ENCODE measurements at regions not wholly inside any gene's neighbourhood (a gene's known extent, or its start where the extent isn't known, plus 50 kb on each side); places are given as distances from the start of the nearest gene placed in this dataset.
"Not testable (repeated sequence)": the region's sequence is repeated elsewhere in the genome, so short reads cannot be mapped to it uniquely, and the experiment has no call there.

- H3K27me3 Mint-ChIP-seq (ENCODE audit: low read depth); H3K27ac Mint-ChIP-seq; H3K9me3 Mint-ChIP-seq; intact Hi-C loops (cut with micrococcal nuclease); H3K4me1 Mint-ChIP-seq (ENCODE audit: low read depth); CTCF ChIA-PET; H3K4me3 Mint-ChIP-seq; H3K36me3 Mint-ChIP-seq (ENCODE audit: low read depth); DNase-seq: not testable (repeated sequence)
These were observed 327.1 kb upstream of the KCNMB2 start for GRCh38 chr3:178209116-178209515.

DNA sequence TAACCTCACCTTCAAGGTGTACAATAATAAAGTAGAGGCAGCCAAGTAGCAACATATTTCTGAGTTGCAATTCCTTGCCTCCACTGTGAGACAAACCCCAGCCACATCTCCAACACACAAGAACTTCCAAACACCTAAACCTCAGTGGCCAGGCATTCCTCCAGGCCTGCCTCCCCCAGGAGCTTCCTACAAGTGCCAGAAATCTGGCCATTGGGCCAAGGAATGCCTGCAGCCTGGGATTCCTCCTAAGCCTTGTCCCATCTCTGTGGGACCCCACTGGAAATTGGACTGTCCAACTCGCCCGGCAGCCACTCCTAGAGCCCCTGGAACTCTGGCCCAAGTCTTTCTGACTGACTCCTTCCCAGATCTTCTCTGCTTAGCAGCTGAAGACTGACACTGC is 326.6 kb upstream of the KCNMB2 start:
- CTCF ChIA-PET; H3K27ac Mint-ChIP-seq; H3K4me3 Mint-ChIP-seq; DNase-seq; H3K4me1 Mint-ChIP-seq (ENCODE audit: low read depth); H3K27me3 Mint-ChIP-seq (ENCODE audit: low read depth); H3K9me3 Mint-ChIP-seq; H3K36me3 Mint-ChIP-seq (ENCODE audit: low read depth); intact Hi-C loops (cut with micrococcal nuclease): not testable (repeated sequence)

DNA sequence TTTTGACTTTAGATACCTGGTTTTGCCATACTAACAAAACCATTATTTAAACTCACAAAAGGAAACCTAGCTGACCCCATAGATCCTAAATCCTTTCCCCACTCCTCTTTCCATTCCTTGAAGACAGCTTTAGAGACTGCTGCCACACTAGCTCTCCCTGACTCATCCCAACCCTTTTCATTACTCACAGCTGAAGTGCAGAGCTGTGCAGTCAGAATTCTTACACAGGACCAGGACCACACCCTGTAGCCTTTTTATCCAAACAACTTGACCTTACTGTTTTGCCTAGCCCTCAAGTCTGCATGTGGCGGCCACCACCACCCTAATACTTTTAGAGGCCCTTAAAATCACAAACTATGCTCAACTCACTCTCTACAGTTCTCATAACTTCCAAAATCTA is 325.1 kb upstream of the KCNMB2 start:
- DNase-seq; H3K4me1 Mint-ChIP-seq (ENCODE audit: low read depth); H3K36me3 Mint-ChIP-seq (ENCODE audit: low read depth); H3K27me3 Mint-ChIP-seq (ENCODE audit: low read depth); intact Hi-C loops (cut with micrococcal nuclease); H3K4me3 Mint-ChIP-seq; H3K27ac Mint-ChIP-seq; H3K9me3 Mint-ChIP-seq; CTCF ChIA-PET: not testable (repeated sequence)

GRCh38 chr3:178217479-178217878 is 318.8 kb upstream of the KCNMB2 start:
- no peaks in the 10 kb centered on the region for H3K27me3 Mint-ChIP-seq (ENCODE audit: low read depth)
- H3K36me3 Mint-ChIP-seq (ENCODE audit: low read depth), result peaks cover 1% of the 10 kb centered on the region
- intact Hi-C loops (cut with micrococcal nuclease), result no loop called here
- H3K27ac Mint-ChIP-seq, result no peak overlapping the region
- DNase-seq, result no peak
- CTCF ChIA-PET, result no interaction called here
- no peaks in the 10 kb centered on the region for H3K4me1 Mint-ChIP-seq (ENCODE audit: low read depth)
- no peak overlapping the region for H3K4me3 Mint-ChIP-seq
- H3K9me3 Mint-ChIP-seq, result no peaks in the 10 kb centered on the region

GRCh38 chr3:178218231-178218630 is 318.0 kb upstream of the KCNMB2 start:
- Mint-ChIP-seq H3K36me3 (ENCODE audit: low read depth) (peaks cover 1% of the 10 kb centered on the region), H3K4me3 (no peak overlapping the region), H3K27me3 (ENCODE audit: low read depth) (no peaks in the 10 kb centered on the region), H3K4me1 (ENCODE audit: low read depth) (no peaks in the 10 kb centered on the region), H3K27ac (no peak overlapping the region), H3K9me3 (no peaks in the 10 kb centered on the region)
- DNase-seq, result no peak
- intact Hi-C loops (cut with micrococcal nuclease), result no loop called here
- CTCF ChIA-PET, result no interaction called here

DNA sequence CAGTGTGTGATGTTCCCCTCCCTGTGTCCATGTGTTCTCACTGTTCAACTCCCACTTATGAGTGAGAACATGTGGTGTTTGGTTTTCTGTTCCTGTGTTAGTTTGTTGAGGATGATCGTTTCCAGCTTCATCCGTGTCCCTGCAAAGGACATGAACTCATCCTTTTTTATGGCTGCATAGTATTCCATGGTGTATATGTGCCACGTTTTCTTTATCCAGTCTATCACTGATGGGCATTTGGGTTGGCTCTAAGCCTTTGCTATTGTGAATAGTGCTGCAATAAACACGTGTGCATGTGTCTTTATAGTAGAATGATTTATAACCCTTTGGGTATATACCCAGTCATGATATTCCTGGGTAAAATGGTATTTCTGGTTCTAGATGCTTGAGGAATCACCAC is 316.6 kb upstream of the KCNMB2 start:
- H3K4me3 Mint-ChIP-seq; DNase-seq; H3K4me1 Mint-ChIP-seq (ENCODE audit: low read depth); H3K27me3 Mint-ChIP-seq (ENCODE audit: low read depth); intact Hi-C loops (cut with micrococcal nuclease); CTCF ChIA-PET; H3K36me3 Mint-ChIP-seq (ENCODE audit: low read depth); H3K9me3 Mint-ChIP-seq; H3K27ac Mint-ChIP-seq: not testable (repeated sequence)

DNA sequence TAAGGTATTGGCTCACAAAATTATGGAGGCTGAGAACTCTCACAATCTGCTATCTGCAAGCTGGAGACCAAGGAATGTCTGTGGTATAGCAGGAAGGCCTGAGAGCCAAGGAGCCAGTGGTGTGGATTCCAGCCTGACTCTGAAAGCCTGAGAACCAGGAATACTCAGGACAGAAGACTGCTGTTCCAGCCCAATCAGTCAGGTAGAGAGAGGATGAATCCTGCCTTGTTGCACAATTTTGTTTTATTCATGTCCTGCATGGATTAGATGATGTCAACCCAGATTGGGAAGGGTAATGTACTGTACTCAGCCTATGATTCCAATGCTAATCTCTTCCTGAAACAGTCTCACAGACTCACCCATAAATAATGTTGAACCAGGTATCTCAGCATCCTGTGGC is 312.4 kb upstream of the KCNMB2 start:
- no peaks in the 10 kb centered on the region for H3K9me3 Mint-ChIP-seq
- no peak overlapping the region for H3K4me3 Mint-ChIP-seq
- no peak overlapping the region for H3K27ac Mint-ChIP-seq
- H3K36me3 Mint-ChIP-seq (ENCODE audit: low read depth), result peaks cover 1% of the 10 kb centered on the region
- H3K4me1 Mint-ChIP-seq (ENCODE audit: low read depth), result no peaks in the 10 kb centered on the region
- intact Hi-C loops (cut with micrococcal nuclease), result no loop called here
- CTCF ChIA-PET, result no interaction called here
- H3K27me3 Mint-ChIP-seq (ENCODE audit: low read depth), result no peaks in the 10 kb centered on the region
- DNase-seq, result no peak

DNA sequence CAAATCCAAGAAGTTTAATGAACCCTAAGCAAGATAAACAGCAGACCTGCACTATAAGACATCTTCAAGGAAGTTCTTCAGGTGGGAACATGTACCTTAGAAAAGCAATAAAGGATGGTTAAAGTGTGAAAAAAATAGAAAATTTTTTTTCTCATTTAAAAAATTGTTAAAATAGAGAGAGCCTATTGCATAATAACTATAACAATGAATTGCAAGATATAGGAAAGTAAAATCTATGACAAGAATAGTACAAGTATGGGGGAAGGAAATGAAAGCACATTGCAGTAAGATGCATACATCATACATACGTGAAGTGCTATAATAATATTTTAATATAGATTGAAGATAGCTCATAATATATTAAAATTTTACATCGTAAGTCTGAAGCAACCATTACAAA is 310.1 kb upstream of the KCNMB2 start:
- Mint-ChIP-seq H3K27ac (no peak overlapping the region), H3K36me3 (ENCODE audit: low read depth) (no peaks in the 10 kb centered on the region), H3K9me3 (no peaks in the 10 kb centered on the region), H3K27me3 (ENCODE audit: low read depth) (no peaks in the 10 kb centered on the region), H3K4me3 (no peak overlapping the region), H3K4me1 (ENCODE audit: low read depth) (no peaks in the 10 kb centered on the region)
- no peak for DNase-seq
- intact Hi-C loops (cut with micrococcal nuclease), result no loop called here
- CTCF ChIA-PET, result interaction anchor here (0.6 kb wide), 1 partner anchor 926 kb away, joined by 3 read pairs; no protein-coding TSS in a partner anchor

DNA sequence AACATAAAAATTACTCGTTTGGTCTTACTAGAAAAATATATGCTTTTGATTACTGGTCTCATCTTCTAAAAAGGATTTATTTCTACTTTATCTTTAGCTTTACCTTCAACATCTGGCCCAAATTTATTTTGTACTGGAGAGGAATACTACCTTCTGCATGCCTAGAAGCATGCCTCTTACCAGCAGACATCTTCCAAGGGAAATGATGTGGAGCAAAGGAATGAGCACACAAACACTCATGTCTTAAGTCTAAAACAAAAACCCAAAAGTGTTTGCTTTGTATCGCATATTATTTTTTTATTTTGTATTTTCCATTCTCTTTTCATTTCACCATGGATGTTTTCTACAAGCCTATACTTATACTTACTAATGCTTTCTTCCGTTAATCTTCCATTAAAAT is 304.6 kb upstream of the KCNMB2 start:
- no peaks in the 10 kb centered on the region for H3K4me1 Mint-ChIP-seq (ENCODE audit: low read depth)
- no peak overlapping the region for H3K4me3 Mint-ChIP-seq
- CTCF ChIA-PET, result no interaction called here
- peaks cover 3% of the 10 kb centered on the region for H3K27me3 Mint-ChIP-seq (ENCODE audit: low read depth)
- no peak for DNase-seq
- H3K27ac Mint-ChIP-seq, result no peak overlapping the region
- no peaks in the 10 kb centered on the region for H3K9me3 Mint-ChIP-seq
- H3K36me3 Mint-ChIP-seq (ENCODE audit: low read depth), result no peaks in the 10 kb centered on the region
- intact Hi-C loops (cut with micrococcal nuclease), result no loop called here

DNA sequence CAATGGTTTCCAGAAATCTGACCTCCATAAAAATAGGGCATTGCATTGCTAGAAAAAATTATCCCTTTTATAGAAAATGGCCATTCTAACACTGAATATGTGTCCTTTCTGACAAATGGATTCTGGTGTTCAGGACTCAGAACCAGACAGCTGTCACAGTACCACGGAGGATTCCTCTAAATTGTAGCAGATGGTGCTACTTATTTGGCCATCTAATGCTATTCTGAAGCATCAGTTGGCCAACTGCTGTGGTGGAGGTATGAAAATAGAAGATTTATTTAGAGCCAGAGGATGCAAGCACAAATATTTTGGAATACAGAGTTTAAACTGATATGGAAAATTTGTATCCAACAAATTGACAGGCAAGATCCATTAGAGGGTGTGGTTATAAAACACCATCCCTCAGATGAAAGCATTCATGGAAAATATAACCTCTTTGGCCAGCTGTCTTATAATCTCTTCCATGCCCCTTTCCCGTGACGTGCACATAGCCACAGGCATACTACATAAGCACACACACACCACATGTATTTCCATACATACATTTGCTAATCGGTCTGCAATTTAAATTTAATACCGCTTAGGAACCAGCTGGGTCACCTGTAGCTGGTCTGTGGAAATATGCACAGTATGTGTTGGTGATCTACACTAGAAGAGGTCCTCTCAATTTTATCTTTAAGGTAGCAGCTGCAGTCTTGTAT is 302.7 kb upstream of the KCNMB2 start:
- intact Hi-C loops (cut with micrococcal nuclease), result no loop called here
- DNase-seq, result no peak
- H3K27me3 Mint-ChIP-seq (ENCODE audit: low read depth), result peaks cover 3% of the 10 kb centered on the region
- CTCF ChIA-PET, result no interaction called here
- H3K4me1 Mint-ChIP-seq (ENCODE audit: low read depth), result no peaks in the 10 kb centered on the region
- H3K4me3 Mint-ChIP-seq, result no peak overlapping the region
- no peaks in the 10 kb centered on the region for H3K9me3 Mint-ChIP-seq
- H3K36me3 Mint-ChIP-seq (ENCODE audit: low read depth), result no peaks in the 10 kb centered on the region
- no peak overlapping the region for H3K27ac Mint-ChIP-seq

- peaks cover 2% of the 10 kb centered on the region for H3K9me3 Mint-ChIP-seq
- H3K36me3 Mint-ChIP-seq (ENCODE audit: low read depth), result no peaks in the 10 kb centered on the region
- no peaks in the 10 kb centered on the region for H3K4me1 Mint-ChIP-seq (ENCODE audit: low read depth)
- no peak overlapping the region for H3K27ac Mint-ChIP-seq
- peaks cover 3% of the 10 kb centered on the region for H3K27me3 Mint-ChIP-seq (ENCODE audit: low read depth)
- H3K4me3 Mint-ChIP-seq, result no peak overlapping the region
- intact Hi-C loops (cut with micrococcal nuclease), result no loop called here
- CTCF ChIA-PET, result interaction anchor here (0.6 kb wide), 1 partner anchor 1235 kb away, joined by 3 read pairs; no protein-coding TSS in a partner anchor
- no peak for DNase-seq
These were observed 299.5 kb upstream of the KCNMB2 start for GRCh38 chr3:178236555-178237277.

GRCh38 chr3:178238179-178238578 is 298.1 kb upstream of the KCNMB2 start:
- peaks cover 2% of the 10 kb centered on the region for H3K9me3 Mint-ChIP-seq

More at GRCh38 chr3:178238179-178238578, 298.1 kb upstream of the KCNMB2 start:
- CTCF ChIA-PET, result no interaction called here
- no peaks in the 10 kb centered on the region for H3K36me3 Mint-ChIP-seq (ENCODE audit: low read depth)
- H3K4me1 Mint-ChIP-seq (ENCODE audit: low read depth), result no peaks in the 10 kb centered on the region
- no peak overlapping the region for H3K4me3 Mint-ChIP-seq
- intact Hi-C loops (cut with micrococcal nuclease), result no loop called here
- no peak for DNase-seq
- H3K27me3 Mint-ChIP-seq (ENCODE audit: low read depth), result peaks cover 3% of the 10 kb centered on the region
- H3K27ac Mint-ChIP-seq, result no peak overlapping the region
